ENCODE measurements at regions not wholly inside any gene's neighbourhood (a gene's known extent, or its start where the extent isn't known, plus 50 kb on each side); places are given as distances from the start of the nearest gene placed in this dataset.

DNA sequence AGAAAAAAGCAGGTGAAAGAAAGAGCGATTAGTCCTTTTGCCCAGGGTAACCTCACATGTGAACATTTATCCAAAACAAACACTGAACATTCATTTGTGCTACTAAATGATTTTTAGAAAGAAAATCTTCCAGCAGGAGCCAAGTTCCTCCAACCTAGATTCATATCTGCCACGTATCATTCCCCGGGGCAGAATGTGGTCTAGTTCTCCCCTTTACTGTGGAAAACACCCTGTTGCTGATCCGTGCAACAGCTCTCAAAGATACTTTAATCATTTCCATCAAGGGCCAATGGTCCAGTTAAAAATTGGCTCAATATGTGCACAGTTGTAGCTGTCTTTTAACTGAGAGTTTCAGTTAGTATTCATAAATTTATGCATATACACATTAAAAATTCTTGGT, 479.1 kb downstream of the ATP23 start:
- Histone ChIP-seq H3K4me1 (ENCODE audit: control insufficient read depth, low read length) (no peaks in the 10 kb centered on the region), H4K20me1 (ENCODE audit: control insufficient read depth, insufficient read depth, low read depth, low read length) (no peaks in the 10 kb centered on the region), H3K4me2 (ENCODE audit: low read length) (no peak overlapping the region), H3K4me3 (ENCODE audit: low read length) (no peak overlapping the region), H3K36me3 (ENCODE audit: control insufficient read depth, low read length) (no peaks in the 10 kb centered on the region), H3K79me2 (ENCODE audit: control insufficient read depth, low read length) (no peaks in the 10 kb centered on the region), H3K27me3 (ENCODE audit: control insufficient read depth, low read length) (no peaks in the 10 kb centered on the region), H3K27ac (ENCODE audit: low read depth, low read length) (no peak overlapping the region), H3F3A (ENCODE audit: control insufficient read depth, insufficient read depth) (no peaks in the 10 kb centered on the region), H3K9me3 (ENCODE audit: control insufficient read depth, insufficient read depth, low read length) (no peaks in the 10 kb centered on the region), H3K9me2 (replicated peaks; ENCODE audit: control insufficient read depth, low read length) (no peaks in the 10 kb centered on the region)
- TF ChIP-seq EZH2phosphoT487 (IDR thresholded peaks at IDR 0.05; ENCODE audit: borderline replicate concordance, low read length), result no peak
- TF ChIP-seq, protein P1, sequence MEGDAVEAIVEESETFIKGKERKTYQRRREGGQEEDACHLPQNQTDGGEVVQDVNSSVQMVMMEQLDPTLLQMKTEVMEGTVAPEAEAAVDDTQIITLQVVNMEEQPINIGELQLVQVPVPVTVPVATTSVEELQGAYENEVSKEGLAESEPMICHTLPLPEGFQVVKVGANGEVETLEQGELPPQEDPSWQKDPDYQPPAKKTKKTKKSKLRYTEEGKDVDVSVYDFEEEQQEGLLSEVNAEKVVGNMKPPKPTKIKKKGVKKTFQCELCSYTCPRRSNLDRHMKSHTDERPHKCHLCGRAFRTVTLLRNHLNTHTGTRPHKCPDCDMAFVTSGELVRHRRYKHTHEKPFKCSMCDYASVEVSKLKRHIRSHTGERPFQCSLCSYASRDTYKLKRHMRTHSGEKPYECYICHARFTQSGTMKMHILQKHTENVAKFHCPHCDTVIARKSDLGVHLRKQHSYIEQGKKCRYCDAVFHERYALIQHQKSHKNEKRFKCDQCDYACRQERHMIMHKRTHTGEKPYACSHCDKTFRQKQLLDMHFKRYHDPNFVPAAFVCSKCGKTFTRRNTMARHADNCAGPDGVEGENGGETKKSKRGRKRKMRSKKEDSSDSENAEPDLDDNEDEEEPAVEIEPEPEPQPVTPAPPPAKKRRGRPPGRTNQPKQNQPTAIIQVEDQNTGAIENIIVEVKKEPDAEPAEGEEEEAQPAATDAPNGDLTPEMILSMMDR (IDR thresholded peaks at IDR 0.05; ENCODE audit: low read depth, low read length, poor library complexity, severe bottlenecking), result no peak

DNA sequence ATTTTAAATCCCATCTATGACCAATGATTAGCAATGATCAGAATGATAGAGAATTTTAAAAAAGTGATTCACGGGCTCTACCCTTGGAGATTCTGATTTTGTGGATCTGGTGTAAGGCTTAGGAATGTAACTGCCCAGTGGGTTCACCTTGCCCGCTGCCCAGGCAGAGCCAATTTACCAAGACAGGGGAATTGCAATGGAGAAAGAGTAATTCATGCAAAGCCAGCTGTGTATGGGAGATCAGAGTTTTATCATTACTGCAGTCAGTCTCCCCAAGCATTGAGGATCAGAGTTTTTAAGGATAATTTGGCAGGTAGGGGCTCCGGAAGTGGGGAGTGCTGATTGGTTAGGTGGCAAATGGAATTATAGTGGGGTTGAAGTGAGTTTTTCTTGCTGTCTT, 480.6 kb downstream of the ATP23 start:
- no peaks in the 10 kb centered on the region for H3F3A ChIP-seq (ENCODE audit: control insufficient read depth, insufficient read depth)
- no peaks in the 10 kb centered on the region for H3K9me3 ChIP-seq (ENCODE audit: control insufficient read depth, insufficient read depth, low read length)
- no peak overlapping the region for H3K27ac ChIP-seq (ENCODE audit: low read depth, low read length)
- no peaks in the 10 kb centered on the region for H3K4me1 ChIP-seq (ENCODE audit: control insufficient read depth, low read length)
- H3K4me3 ChIP-seq (ENCODE audit: low read length), result no peak overlapping the region
- TF ChIP-seq EZH2phosphoT487 (IDR thresholded peaks at IDR 0.05; ENCODE audit: borderline replicate concordance, low read length), result no peak
- TF ChIP-seq, protein P1 (IDR thresholded peaks at IDR 0.05; ENCODE audit: low read depth, low read length, poor library complexity, severe bottlenecking), result no peak
- no peaks in the 10 kb centered on the region for H4K20me1 ChIP-seq (ENCODE audit: control insufficient read depth, insufficient read depth, low read depth, low read length)
- H3K4me2 ChIP-seq (ENCODE audit: low read length), result no peak overlapping the region
- no peaks in the 10 kb centered on the region for H3K36me3 ChIP-seq (ENCODE audit: control insufficient read depth, low read length)
- no peaks in the 10 kb centered on the region for H3K27me3 ChIP-seq (ENCODE audit: control insufficient read depth, low read length)
- H3K9me2 ChIP-seq (replicated peaks; ENCODE audit: control insufficient read depth, low read length), result no peaks in the 10 kb centered on the region
- no peaks in the 10 kb centered on the region for H3K79me2 ChIP-seq (ENCODE audit: control insufficient read depth, low read length)

DNA sequence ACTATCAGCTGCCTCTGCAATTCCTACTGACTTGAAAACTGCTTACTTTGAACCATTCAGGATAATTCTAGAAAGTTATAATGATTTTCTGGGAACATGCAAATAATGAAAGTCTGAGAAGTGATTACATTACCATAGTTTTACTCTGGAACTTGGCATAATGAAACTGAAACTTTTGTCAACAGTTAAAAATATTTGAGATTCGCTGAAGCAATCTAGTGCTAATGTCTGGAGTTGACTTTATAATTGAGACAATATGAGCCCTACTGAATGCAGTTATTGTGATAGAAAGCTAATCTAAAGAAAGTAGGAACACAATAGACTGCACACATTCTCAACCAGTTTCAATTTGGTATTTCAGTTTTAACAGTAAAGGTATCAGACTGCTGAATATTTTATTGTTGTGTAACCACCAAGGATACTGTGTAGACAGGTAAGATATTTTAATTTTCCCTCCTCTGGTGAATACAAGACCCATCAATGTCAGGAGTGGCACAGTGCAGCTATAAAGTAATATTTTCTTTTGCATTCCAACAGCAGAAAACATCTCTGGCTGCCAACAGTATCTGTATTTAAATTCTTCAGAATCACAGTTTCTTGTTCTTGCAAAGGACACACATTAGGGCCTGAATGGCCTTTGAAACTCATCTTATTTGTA, 483.5 kb downstream of the ATP23 start:
- H3K36me3 ChIP-seq (ENCODE audit: control insufficient read depth, low read length), result no peaks in the 10 kb centered on the region
- H3K4me3 ChIP-seq (ENCODE audit: low read length), result no peak overlapping the region
- no peak overlapping the region for H3K4me2 ChIP-seq (ENCODE audit: low read length)
- H3F3A ChIP-seq (ENCODE audit: control insufficient read depth, insufficient read depth), result no peaks in the 10 kb centered on the region
- TF ChIP-seq EZH2phosphoT487 (IDR thresholded peaks at IDR 0.05; ENCODE audit: borderline replicate concordance, low read length), result no peak
- TF ChIP-seq, protein P1 (IDR thresholded peaks at IDR 0.05; ENCODE audit: low read depth, low read length, poor library complexity, severe bottlenecking), result no peak
- no peaks in the 10 kb centered on the region for H3K9me2 ChIP-seq (replicated peaks; ENCODE audit: control insufficient read depth, low read length)
- H3K4me1 ChIP-seq (ENCODE audit: control insufficient read depth, low read length), result no peaks in the 10 kb centered on the region
- H4K20me1 ChIP-seq (ENCODE audit: control insufficient read depth, insufficient read depth, low read depth, low read length), result no peaks in the 10 kb centered on the region
- no peaks in the 10 kb centered on the region for H3K79me2 ChIP-seq (ENCODE audit: control insufficient read depth, low read length)
- H3K9me3 ChIP-seq (ENCODE audit: control insufficient read depth, insufficient read depth, low read length), result no peaks in the 10 kb centered on the region
- no peaks in the 10 kb centered on the region for H3K27me3 ChIP-seq (ENCODE audit: control insufficient read depth, low read length)
- no peak overlapping the region for H3K27ac ChIP-seq (ENCODE audit: low read depth, low read length)

All from DOHH2 (cell line).